ENCODE measurements at regions not wholly inside any gene's neighbourhood (a gene's known extent, or its start where the extent isn't known, plus 50 kb on each side); places are given as distances from the start of the nearest gene placed in this dataset.

GRCh38 chr6:132244744-132245143, 156.5 kb downstream of the MOXD1 start:
- Histone ChIP-seq H2AFZ (ENCODE audit: low read length) (no peak overlapping the region; the same call in 1 of the 2 replicates), H3K4me2 (ENCODE audit: low read length) (no peak overlapping the region), H4K20me1 (ENCODE audit: insufficient read depth, low read length) (no peaks in the 10 kb centered on the region), H3K4me3 (ENCODE audit: low read depth, low read length, poor library complexity, severe bottlenecking) (no peak overlapping the region), H3K36me3 (ENCODE audit: insufficient read depth, low read length) (no peaks in the 10 kb centered on the region), H3K9me2 (ENCODE audit: insufficient read depth, low read length) (no peaks in the 10 kb centered on the region), H3K9me3 (ENCODE audit: low read length) (peaks cover under 1% of the 10 kb centered on the region), H3K27ac (ENCODE audit: low read depth, low read length, poor library complexity, severe bottlenecking) (no peak overlapping the region), H3K4me1 (ENCODE audit: insufficient read depth, low read length, poor library complexity, severe bottlenecking) (peaks cover 10% of the 10 kb centered on the region), H3K79me2 (ENCODE audit: insufficient read depth, low read depth, low read length) (no peaks in the 10 kb centered on the region)
- ChIA-PET POLR2A (no interaction called here), CTCF (ENCODE audit: unreplicated experiment) (no interaction called here)
- BruUV-seq (replicated peaks), result no TSS peak
- no peak for DNase-seq (ENCODE audit: low spot score)
- TF ChIP-seq, protein P1, sequence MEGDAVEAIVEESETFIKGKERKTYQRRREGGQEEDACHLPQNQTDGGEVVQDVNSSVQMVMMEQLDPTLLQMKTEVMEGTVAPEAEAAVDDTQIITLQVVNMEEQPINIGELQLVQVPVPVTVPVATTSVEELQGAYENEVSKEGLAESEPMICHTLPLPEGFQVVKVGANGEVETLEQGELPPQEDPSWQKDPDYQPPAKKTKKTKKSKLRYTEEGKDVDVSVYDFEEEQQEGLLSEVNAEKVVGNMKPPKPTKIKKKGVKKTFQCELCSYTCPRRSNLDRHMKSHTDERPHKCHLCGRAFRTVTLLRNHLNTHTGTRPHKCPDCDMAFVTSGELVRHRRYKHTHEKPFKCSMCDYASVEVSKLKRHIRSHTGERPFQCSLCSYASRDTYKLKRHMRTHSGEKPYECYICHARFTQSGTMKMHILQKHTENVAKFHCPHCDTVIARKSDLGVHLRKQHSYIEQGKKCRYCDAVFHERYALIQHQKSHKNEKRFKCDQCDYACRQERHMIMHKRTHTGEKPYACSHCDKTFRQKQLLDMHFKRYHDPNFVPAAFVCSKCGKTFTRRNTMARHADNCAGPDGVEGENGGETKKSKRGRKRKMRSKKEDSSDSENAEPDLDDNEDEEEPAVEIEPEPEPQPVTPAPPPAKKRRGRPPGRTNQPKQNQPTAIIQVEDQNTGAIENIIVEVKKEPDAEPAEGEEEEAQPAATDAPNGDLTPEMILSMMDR (conservative IDR thresholded peaks at IDR 0.05; ENCODE audit: low read length), result no peak
- TF ChIP-seq EZH2phosphoT487 (IDR thresholded peaks at IDR 0.05; ENCODE audit: borderline replicate concordance, low read depth, low read length), result no peak
- intact Hi-C loops (cut with micrococcal nuclease; ENCODE audit: unreplicated experiment), result no loop called here

DNA sequence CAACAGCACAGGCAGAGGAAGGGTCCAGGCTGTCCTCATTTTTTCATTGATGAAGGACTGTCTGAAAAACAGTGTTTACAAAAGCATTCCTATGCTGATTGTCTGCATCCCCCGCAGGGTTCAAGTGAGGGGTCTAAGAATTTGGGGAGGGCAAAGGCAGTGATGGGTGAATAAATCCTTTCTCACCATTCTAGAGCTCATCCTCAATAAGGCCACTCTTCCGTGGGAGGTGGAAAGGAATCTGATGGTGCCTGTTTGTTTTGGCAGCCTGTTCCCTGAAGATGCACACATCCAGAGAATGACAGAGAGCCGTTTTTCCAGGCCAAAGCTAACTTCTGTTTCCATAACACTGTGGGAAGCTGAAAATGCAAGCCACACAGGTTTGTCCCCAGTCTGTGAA, 164.5 kb downstream of the MOXD1 start:
- Histone ChIP-seq H3K4me3 (ENCODE audit: low read depth, low read length, poor library complexity, severe bottlenecking) (no peak overlapping the region), H3K36me3 (ENCODE audit: insufficient read depth, low read length) (no peaks in the 10 kb centered on the region), H3K4me2 (ENCODE audit: low read length) (no peak overlapping the region), H3K79me2 (ENCODE audit: insufficient read depth, low read depth, low read length) (no peaks in the 10 kb centered on the region), H3K9me2 (ENCODE audit: insufficient read depth, low read length) (no peaks in the 10 kb centered on the region), H2AFZ (ENCODE audit: low read length) (no peak overlapping the region), H3K27ac (ENCODE audit: low read depth, low read length, poor library complexity, severe bottlenecking) (no peak overlapping the region), H4K20me1 (ENCODE audit: insufficient read depth, low read length) (no peaks in the 10 kb centered on the region), H3K9me3 (ENCODE audit: low read length) (peaks cover 5% of the 10 kb centered on the region), H3K4me1 (ENCODE audit: insufficient read depth, low read length, poor library complexity, severe bottlenecking) (peaks cover 23% of the 10 kb centered on the region)
- no peak for DNase-seq (ENCODE audit: low spot score)
- intact Hi-C loops (cut with micrococcal nuclease; ENCODE audit: unreplicated experiment), result no loop called here
- CTCF ChIA-PET (ENCODE audit: unreplicated experiment), result no interaction called here
- POLR2A ChIA-PET, result interaction anchor here (1.2 kb wide), 2 partner anchors 10 to 22 kb away, joined by 3 read pairs; no protein-coding TSS in a partner anchor
- BruUV-seq (replicated peaks), result no TSS peak
- TF ChIP-seq, protein P1 (conservative IDR thresholded peaks at IDR 0.05; ENCODE audit: low read length), result no peak
- no peak for TF ChIP-seq EZH2phosphoT487 (IDR thresholded peaks at IDR 0.05; ENCODE audit: borderline replicate concordance, low read depth, low read length)

DNA sequence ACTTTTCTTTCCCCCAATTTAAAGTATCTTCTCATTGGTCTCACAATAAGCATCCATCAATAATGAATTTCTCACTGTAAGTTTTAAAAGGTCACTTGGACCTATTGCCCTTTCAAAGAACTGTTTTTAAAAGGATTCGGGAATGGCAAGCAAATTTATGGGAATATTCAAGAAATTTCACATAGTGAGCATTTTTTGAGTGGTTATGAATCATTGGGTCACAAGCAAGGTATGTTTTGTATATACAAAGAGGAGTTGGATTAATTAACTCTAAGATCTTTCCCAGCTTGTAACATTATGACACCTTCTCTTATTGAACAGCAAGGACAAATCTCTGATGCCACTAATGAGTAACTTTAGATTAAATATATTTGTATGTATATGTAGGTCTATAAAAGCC, 165.0 kb downstream of the MOXD1 start:
- Histone ChIP-seq H3K9me3 (ENCODE audit: low read length) (peaks cover 5% of the 10 kb centered on the region), H3K27ac (ENCODE audit: low read depth, low read length, poor library complexity, severe bottlenecking) (no peak overlapping the region), H4K20me1 (ENCODE audit: insufficient read depth, low read length) (no peaks in the 10 kb centered on the region), H3K4me1 (ENCODE audit: insufficient read depth, low read length, poor library complexity, severe bottlenecking) (peaks cover 21% of the 10 kb centered on the region), H3K9me2 (ENCODE audit: insufficient read depth, low read length) (no peaks in the 10 kb centered on the region), H3K4me2 (ENCODE audit: low read length) (no peak overlapping the region), H3K36me3 (ENCODE audit: insufficient read depth, low read length) (no peaks in the 10 kb centered on the region), H3K79me2 (ENCODE audit: insufficient read depth, low read depth, low read length) (no peaks in the 10 kb centered on the region), H2AFZ (ENCODE audit: low read length) (no peak overlapping the region), H3K4me3 (ENCODE audit: low read depth, low read length, poor library complexity, severe bottlenecking) (no peak overlapping the region)
- POLR2A ChIA-PET, result no interaction called here
- TF ChIP-seq, protein P1 (conservative IDR thresholded peaks at IDR 0.05; ENCODE audit: low read length), result no peak
- TF ChIP-seq EZH2phosphoT487 (IDR thresholded peaks at IDR 0.05; ENCODE audit: borderline replicate concordance, low read depth, low read length), result no peak
- DNase-seq (ENCODE audit: low spot score), result no peak
- no TSS peak for BruUV-seq (replicated peaks)
- intact Hi-C loops (cut with micrococcal nuclease; ENCODE audit: unreplicated experiment), result no loop called here
- CTCF ChIA-PET (ENCODE audit: unreplicated experiment), result no interaction called here
